Hindlimb muscle (tissue), 1 donor: ENCODE measurements at regions not wholly inside any gene's neighbourhood (a gene's known extent, or its start where the extent isn't known, plus 50 kb on each side); places are given as distances from the start of the nearest gene placed in this dataset.

Experiments used
- DNase-seq: peaks from one replicate; pipeline ENCODE4 v3.0.0-alpha.2; 2013

- no peak for DNase-seq
Observed at GRCh38 chr10:78571891-78572290, 496.9 kb upstream of the ZMIZ1 start.

- DNase-seq = no peak
Observed at GRCh38 chr10:78572565-78572964, 496.2 kb upstream of the ZMIZ1 start.

GRCh38 chr10:78574547-78574946 is 494.2 kb upstream of the ZMIZ1 start:
- no peak for DNase-seq

- DNase-seq = no peak
Observed at GRCh38 chr10:78575400-78575799, 493.4 kb upstream of the ZMIZ1 start.

- DNase-seq = no peak
Observed at GRCh38 chr10:78576276-78576675, 492.5 kb upstream of the ZMIZ1 start.

GRCh38 chr10:78577712-78578111 is 491.1 kb upstream of the ZMIZ1 start:
- DNase-seq = no peak

GRCh38 chr10:78578929-78579328 is 489.8 kb upstream of the ZMIZ1 start:
- DNase-seq = no peak

- DNase-seq = no peak
Observed at GRCh38 chr10:78579576-78579975, 489.2 kb upstream of the ZMIZ1 start.

GRCh38 chr10:78579995-78580394 is 488.8 kb upstream of the ZMIZ1 start:
- DNase-seq = peak; percentile 61

- DNase-seq = no peak
Observed at GRCh38 chr10:78581133-78581694, 487.6 kb upstream of the ZMIZ1 start.

GRCh38 chr10:78582540-78582939 is 486.2 kb upstream of the ZMIZ1 start:
- no peak for DNase-seq

- DNase-seq = no peak
Observed at GRCh38 chr10:78584266-78584665, 484.5 kb upstream of the ZMIZ1 start.

GRCh38 chr10:78584681-78585080 is 484.1 kb upstream of the ZMIZ1 start:
- DNase-seq = peak; percentile 31

GRCh38 chr10:78585952-78586351 is 482.8 kb upstream of the ZMIZ1 start:
- no peak for DNase-seq

- peak; percentile 40 for DNase-seq
Observed at GRCh38 chr10:78588194-78588811, 480.5 kb upstream of the ZMIZ1 start.

- no peak for DNase-seq
Observed at GRCh38 chr10:78589687-78590086, 479.1 kb upstream of the ZMIZ1 start.

GRCh38 chr10:78591066-78591465 is 477.7 kb upstream of the ZMIZ1 start:
- DNase-seq = no peak

- DNase-seq = no peak
Observed at GRCh38 chr10:78594559-78595268, 474.1 kb upstream of the ZMIZ1 start.

- no peak for DNase-seq
Observed at GRCh38 chr10:78595269-78595619, 473.5 kb upstream of the ZMIZ1 start.

- DNase-seq = no peak
Observed at GRCh38 chr10:78596556-78596955, 472.2 kb upstream of the ZMIZ1 start.

- DNase-seq = no peak
Observed at GRCh38 chr10:78597796-78598555, 470.8 kb upstream of the ZMIZ1 start.

GRCh38 chr10:78599122-78599853 is 469.5 kb upstream of the ZMIZ1 start:
- no peak for DNase-seq
